Erythroblast (primary cell): ENCODE measurements at regions not wholly inside any gene's neighbourhood (a gene's known extent, or its start where the extent isn't known, plus 50 kb on each side); places are given as distances from the start of the nearest gene placed in this dataset.

Experiments used
- GATA1 ChIP-seq: IDR thresholded peaks from 2 replicates; pipeline ENCODE4 v1.6.1; 2011; ENCODE audit warnings: low read depth, mild to moderate bottlenecking, control low read depth, low read length, moderate library complexity
- POLR2A ChIP-seq: IDR thresholded peaks from 2 replicates; pipeline ENCODE4 v1.6.1; 2011; ENCODE audit warnings: mild to moderate bottlenecking, low read length

DNA sequence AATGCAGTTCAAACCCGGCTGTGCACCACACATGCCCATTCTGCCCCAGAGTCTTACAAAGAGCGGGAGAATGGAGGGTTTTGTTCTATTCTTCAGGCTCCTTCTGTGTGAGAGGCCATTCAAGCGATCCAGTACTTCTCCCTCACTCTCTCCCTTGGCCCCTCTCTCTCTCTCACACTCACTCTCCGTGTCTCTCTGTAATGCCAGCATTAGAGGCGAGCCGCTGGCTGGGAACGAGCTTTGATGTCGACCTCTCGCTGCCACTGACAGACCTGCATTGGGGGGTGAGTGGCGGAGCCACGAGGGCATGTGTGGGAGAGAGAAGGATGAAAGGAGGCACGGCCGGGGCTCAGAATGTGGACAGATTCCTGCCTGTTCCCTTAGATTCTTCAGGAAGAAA, 231.7 kb upstream of the ARRDC4 start:
- no peak for TF ChIP-seq POLR2A
- TF ChIP-seq GATA1: no peak
